ENCODE measurements at regions not wholly inside any gene's neighbourhood (a gene's known extent, or its start where the extent isn't known, plus 50 kb on each side); places are given as distances from the start of the nearest gene placed in this dataset.

DNA sequence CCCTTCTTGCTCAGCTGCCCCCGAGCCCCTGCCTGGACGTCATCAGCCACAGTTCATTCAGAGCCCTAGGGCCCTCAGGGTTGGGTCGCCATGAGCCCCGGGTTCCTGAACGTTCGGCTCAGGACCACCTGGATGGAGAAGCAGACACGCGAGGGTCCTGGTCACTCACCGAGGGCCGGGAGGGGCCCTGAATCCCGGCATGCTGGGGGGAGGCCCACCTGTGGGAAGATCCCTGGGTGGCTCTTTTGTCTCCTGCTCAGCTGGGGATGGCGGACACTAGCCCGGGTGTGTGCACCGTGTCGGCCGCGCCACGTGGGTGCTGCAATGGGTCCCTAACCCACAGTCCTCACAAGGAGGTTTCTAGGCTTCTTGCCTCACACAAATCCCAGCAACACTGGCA, 78.1 kb upstream of the TTC34 start:
- Mint-ChIP-seq H3K9me3 (no peaks in the 10 kb centered on the region), H3K36me3 (ENCODE audit: low read depth) (no peaks in the 10 kb centered on the region), H3K27ac (ENCODE audit: unreplicated experiment) (no peak overlapping the region), H3K27me3 (ENCODE audit: low read depth) (no peaks in the 10 kb centered on the region), H3K4me3 (no peak overlapping the region), H3K4me1 (no peaks in the 10 kb centered on the region)
- DNase-seq (ENCODE audit: low read depth, low spot score), result no peak
- TF ChIP-seq, protein P1, sequence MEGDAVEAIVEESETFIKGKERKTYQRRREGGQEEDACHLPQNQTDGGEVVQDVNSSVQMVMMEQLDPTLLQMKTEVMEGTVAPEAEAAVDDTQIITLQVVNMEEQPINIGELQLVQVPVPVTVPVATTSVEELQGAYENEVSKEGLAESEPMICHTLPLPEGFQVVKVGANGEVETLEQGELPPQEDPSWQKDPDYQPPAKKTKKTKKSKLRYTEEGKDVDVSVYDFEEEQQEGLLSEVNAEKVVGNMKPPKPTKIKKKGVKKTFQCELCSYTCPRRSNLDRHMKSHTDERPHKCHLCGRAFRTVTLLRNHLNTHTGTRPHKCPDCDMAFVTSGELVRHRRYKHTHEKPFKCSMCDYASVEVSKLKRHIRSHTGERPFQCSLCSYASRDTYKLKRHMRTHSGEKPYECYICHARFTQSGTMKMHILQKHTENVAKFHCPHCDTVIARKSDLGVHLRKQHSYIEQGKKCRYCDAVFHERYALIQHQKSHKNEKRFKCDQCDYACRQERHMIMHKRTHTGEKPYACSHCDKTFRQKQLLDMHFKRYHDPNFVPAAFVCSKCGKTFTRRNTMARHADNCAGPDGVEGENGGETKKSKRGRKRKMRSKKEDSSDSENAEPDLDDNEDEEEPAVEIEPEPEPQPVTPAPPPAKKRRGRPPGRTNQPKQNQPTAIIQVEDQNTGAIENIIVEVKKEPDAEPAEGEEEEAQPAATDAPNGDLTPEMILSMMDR (conservative IDR thresholded peaks at IDR 0.05), result no peak

DNA sequence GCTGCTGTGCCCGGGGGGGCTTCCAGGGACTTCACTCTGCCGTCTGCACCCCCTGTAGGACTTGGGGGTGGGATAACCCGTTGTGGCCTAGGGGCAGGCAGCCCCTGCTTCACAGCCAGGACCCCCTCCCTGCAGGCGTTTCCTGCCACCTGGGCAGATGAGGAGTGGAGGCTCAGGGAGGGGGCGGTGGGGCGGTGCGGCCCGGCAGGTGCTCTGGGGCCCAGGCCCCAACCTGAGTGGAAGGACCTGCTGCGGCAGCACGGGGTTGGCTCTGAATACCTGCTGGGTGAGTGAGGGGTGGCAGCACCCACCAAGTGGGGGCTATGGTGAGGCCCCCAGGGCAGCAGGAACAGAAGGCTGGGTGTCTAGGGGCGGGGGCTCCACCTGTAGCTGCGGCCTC, 78.6 kb upstream of the TTC34 start:
- no peaks in the 10 kb centered on the region for H3K36me3 Mint-ChIP-seq (ENCODE audit: low read depth)
- TF ChIP-seq, protein P1 (conservative IDR thresholded peaks at IDR 0.05), result no peak
- no peaks in the 10 kb centered on the region for H3K27me3 Mint-ChIP-seq (ENCODE audit: low read depth)
- H3K9me3 Mint-ChIP-seq, result no peaks in the 10 kb centered on the region
- no peak for DNase-seq (ENCODE audit: low read depth, low spot score)
- no peak overlapping the region for H3K27ac Mint-ChIP-seq (ENCODE audit: unreplicated experiment)
- H3K4me3 Mint-ChIP-seq, result no peak overlapping the region
- no peaks in the 10 kb centered on the region for H3K4me1 Mint-ChIP-seq

DNA sequence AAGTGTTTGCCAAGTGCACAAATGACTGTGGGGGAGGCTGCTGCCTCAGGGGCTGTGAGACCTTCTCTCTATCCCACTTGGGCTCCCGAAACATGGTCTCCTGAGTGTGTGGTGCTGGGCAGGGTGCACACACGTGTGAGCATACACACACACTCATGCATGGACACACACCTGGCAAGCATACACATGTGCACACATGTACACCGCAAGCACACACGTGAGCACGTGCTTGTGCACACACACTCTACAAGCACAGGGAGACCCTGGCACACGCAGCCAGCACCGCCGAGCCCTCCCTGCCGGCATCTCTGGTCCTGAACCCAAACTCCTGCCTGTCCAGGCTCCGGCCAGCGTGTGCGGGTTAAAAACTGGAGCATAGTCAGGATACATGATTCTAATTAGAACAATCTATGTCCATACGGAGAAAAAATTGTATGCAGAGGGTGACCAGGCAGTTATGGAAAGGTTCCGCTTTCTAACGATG, 79.4 kb upstream of the TTC34 start:
- Mint-ChIP-seq H3K9me3 (no peaks in the 10 kb centered on the region), H3K36me3 (ENCODE audit: low read depth) (no peaks in the 10 kb centered on the region), H3K4me1 (no peaks in the 10 kb centered on the region), H3K27ac (ENCODE audit: unreplicated experiment) (no peak overlapping the region), H3K27me3 (ENCODE audit: low read depth) (no peaks in the 10 kb centered on the region), H3K4me3 (no peak overlapping the region)
- no peak for DNase-seq (ENCODE audit: low read depth, low spot score)
- TF ChIP-seq, protein P1 (conservative IDR thresholded peaks at IDR 0.05), result no peak

DNA sequence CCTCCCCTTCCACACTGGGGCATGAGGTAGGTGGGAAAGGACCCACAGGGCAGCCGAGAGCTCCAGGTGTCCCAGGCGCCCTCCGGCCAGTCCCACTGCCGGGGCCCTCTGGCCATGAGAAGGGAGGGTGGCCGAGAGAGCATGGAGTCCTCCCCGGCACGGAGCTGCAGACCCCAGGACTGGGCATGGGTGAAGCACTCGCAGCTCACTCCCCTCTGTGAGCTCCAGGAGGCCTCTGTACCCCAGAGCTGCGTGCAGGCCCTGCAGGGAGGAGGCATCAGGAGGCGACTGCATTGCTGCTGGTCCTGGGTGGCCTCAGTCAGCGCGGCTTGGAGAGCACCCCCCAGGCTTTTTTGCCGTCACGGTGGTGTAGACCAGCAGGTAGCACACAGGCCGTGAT, 80.1 kb upstream of the TTC34 start:
- TF ChIP-seq, protein P1 (conservative IDR thresholded peaks at IDR 0.05), result no peak
- no peak overlapping the region for H3K27ac Mint-ChIP-seq (ENCODE audit: unreplicated experiment)
- no peak overlapping the region for H3K4me3 Mint-ChIP-seq
- H3K4me1 Mint-ChIP-seq, result no peaks in the 10 kb centered on the region
- no peaks in the 10 kb centered on the region for H3K36me3 Mint-ChIP-seq (ENCODE audit: low read depth)
- H3K27me3 Mint-ChIP-seq (ENCODE audit: low read depth), result no peaks in the 10 kb centered on the region
- no peaks in the 10 kb centered on the region for H3K9me3 Mint-ChIP-seq
- no peak for DNase-seq (ENCODE audit: low read depth, low spot score)

DNA sequence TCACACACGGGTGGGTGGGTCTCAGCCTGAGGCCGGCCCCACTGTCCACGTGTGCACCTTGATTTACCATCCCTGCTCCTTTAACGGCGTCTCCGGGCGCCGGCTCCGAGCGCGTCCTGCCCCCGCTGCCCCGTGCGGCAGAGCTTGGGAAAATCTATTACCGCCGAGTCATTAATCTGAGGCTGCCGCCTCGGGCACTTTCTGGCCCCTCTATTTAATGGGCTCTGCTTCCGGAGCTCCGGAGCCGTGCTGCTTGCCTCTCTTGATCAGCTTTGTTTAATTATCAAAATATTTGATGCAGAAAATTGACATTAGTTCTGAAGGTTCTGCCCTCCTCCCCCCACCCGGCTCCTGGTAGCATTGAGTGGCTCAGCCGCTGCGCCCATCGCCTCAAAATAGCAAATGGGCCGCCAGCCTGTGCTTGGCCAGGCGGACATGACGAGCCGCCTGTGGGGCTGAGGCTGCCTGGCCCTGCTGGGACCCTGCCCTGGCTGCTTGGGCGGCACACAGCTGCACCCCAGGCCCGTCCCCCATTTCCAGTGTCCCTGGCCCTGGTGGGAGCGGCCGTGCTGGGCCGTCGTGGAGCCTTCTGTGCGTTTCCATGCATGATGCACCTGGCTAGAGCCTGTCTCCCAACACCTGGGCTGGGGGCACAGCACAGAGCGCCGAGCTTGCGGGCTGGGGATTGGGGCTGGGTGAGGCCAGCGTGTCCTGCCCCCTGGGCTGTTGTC, 81.6 kb upstream of the TTC34 start:
- Mint-ChIP-seq H3K27ac (ENCODE audit: unreplicated experiment) (no peak overlapping the region), H3K27me3 (ENCODE audit: low read depth) (no peaks in the 10 kb centered on the region), H3K36me3 (ENCODE audit: low read depth) (no peaks in the 10 kb centered on the region), H3K4me3 (no peak overlapping the region), H3K9me3 (no peaks in the 10 kb centered on the region), H3K4me1 (no peaks in the 10 kb centered on the region)
- DNase-seq (ENCODE audit: low read depth, low spot score), result no peak
- TF ChIP-seq, protein P1 (conservative IDR thresholded peaks at IDR 0.05), result no peak
